ENCODE measurements at regions not wholly inside any gene's neighbourhood (a gene's known extent, or its start where the extent isn't known, plus 50 kb on each side); places are given as distances from the start of the nearest gene placed in this dataset.

- Histone ChIP-seq H3K79me2 (ENCODE audit: control insufficient read depth in 1 of 2, insufficient read depth in 2 of 2, low read length in 2 of 2) (no peaks in the 10 kb centered on the region), H2BK20ac (ENCODE audit: low read length) (no peak overlapping the region), H3K23me2 (ENCODE audit: low read depth, low read length) (no peaks in the 10 kb centered on the region), H3K14ac (ENCODE audit: insufficient read length) (no peak overlapping the region), H4K20me1 (replicated peaks in 1 of 2; ENCODE audit: control insufficient read depth in 1 of 2, insufficient read depth in 2 of 2, low read length in 2 of 2) (no peaks in the 10 kb centered on the region), H2BK5ac (ENCODE audit: low read depth, low read length) (no peak overlapping the region), H3K4me3 (ENCODE audit: extremely low read depth in 1 of 4, insufficient read depth in 2 of 4, low read depth in 3 of 4, low read length in 4 of 4) (no peak overlapping the region), H3K9ac (replicated peaks in 1 of 4; ENCODE audit: extremely low read depth in 1 of 4, low read depth in 3 of 4, low read length in 3 of 4) (no peak overlapping the region), H2AK5ac (ENCODE audit: low read depth, low read length) (no peak overlapping the region), H2AFZ (ENCODE audit: low read length) (no peak overlapping the region), H3K27ac (ENCODE audit: low read depth, low read length) (no peak overlapping the region), H4K8ac (ENCODE audit: extremely low read depth, insufficient read depth, low read length) (no peak overlapping the region), H4K91ac (replicated peaks; ENCODE audit: insufficient read length, low read length) (no peak overlapping the region), H3K36me3 (ENCODE audit: control insufficient read depth in 2 of 4, insufficient read depth in 4 of 4, low read length in 3 of 4) (no peaks in the 10 kb centered on the region), H3K9me3 (ENCODE audit: insufficient read depth in 2 of 2, low read depth in 1 of 2, low read length in 1 of 2) (no peaks in the 10 kb centered on the region), H3K56ac (replicated peaks; ENCODE audit: insufficient read length, low read depth, low read length) (no peak overlapping the region), H3K27me3 (replicated peaks in 1 of 4; ENCODE audit: control insufficient read depth in 3 of 4, extremely low read depth in 1 of 4, insufficient read depth in 3 of 4, low read length in 3 of 4) (no peaks in the 10 kb centered on the region), H4K5ac (ENCODE audit: insufficient read length, low read depth, low read length) (no peak overlapping the region), H3K4me1 (replicated peaks in 1 of 4; ENCODE audit: control insufficient read depth in 3 of 4, insufficient read depth in 4 of 4, low read length in 3 of 4) (no peaks in the 10 kb centered on the region), H3K18ac (ENCODE audit: extremely low read depth, low read length) (no peak overlapping the region), H3K4me2 (ENCODE audit: insufficient read depth in 1 of 2, low read depth in 2 of 2, low read length in 2 of 2) (no peak overlapping the region), H3K23ac (ENCODE audit: insufficient read length) (no peak overlapping the region), H3K4ac (replicated peaks; ENCODE audit: insufficient read length, low read depth, low read length) (no peak overlapping the region), H3K79me1 (ENCODE audit: low read depth, low read length) (no peaks in the 10 kb centered on the region), H2BK12ac (ENCODE audit: low read depth, low read length) (no peak overlapping the region), H2BK15ac (ENCODE audit: low read length) (no peak overlapping the region), H2BK120ac (replicated peaks; ENCODE audit: low read depth, low read length) (no peak overlapping the region)
- WGBS, 2 experiments (ENCODE audit: extremely low coverage in 1 of 2, insufficient coverage in 1 of 2, insufficient read length in 1 of 2, insufficient replicate concordance in 2 of 2, low coverage in 1 of 2, low lambda C conversion rate in 2 of 2, missing lambda C conversion rate in 1 of 2): 85% methylated on average over 2 of the region's 2 CpGs; no CpG with 5 or more reads in 1 of the 2 experiments
- FAIRE-seq (no peak), DNase-seq (ENCODE audit: low read depth in 1 of 2, low spot score in 2 of 2) (no peak)
- TF ChIP-seq MAX (IDR thresholded peaks at IDR 0.05) (no peak), GABPA (IDR thresholded peaks at IDR 0.05; ENCODE audit: borderline replicate concordance, insufficient read depth, low read length) (no peak)
- CTCF ChIA-PET (ENCODE audit: partially characterized antibody): no interaction called here
- POLR2A ChIA-PET (ENCODE audit: partially characterized antibody): no interaction called here
Observed at GRCh38 chr9:106387965-106388364, 475.0 kb upstream of the ZNF462 start.

All from H1 (cell line).